ENCODE measurements at regions not wholly inside any gene's neighbourhood (a gene's known extent, or its start where the extent isn't known, plus 50 kb on each side); places are given as distances from the start of the nearest gene placed in this dataset.
"Not testable (repeated sequence)": the region's sequence is repeated elsewhere in the genome, so short reads cannot be mapped to it uniquely, and the experiment has no call there.

DNA sequence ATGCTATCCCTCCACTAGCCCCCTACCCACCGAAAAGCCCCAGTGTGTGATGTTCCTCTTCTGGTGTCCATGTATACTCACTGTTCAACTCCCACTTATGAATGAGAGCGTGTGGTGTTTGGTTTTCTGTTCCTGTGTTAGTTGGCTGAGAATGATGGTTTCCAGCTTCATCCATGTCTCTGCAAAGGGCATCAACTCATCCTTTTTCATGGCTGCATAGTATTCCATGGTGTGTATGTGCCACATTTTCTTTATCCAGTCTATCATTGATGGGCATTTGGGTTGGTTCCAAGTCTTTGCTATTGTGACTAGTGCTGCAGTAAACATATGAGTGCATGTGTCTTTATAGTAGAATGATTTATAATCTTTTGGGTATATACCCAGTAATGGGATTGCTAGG lies 599.3 kb upstream of the B3GAT1 start:
- not testable (repeated sequence) for DNase-seq

GRCh38 chr11:135009125-135009524 lies 597.1 kb upstream of the B3GAT1 start:
- DNase-seq = no peak

DNA sequence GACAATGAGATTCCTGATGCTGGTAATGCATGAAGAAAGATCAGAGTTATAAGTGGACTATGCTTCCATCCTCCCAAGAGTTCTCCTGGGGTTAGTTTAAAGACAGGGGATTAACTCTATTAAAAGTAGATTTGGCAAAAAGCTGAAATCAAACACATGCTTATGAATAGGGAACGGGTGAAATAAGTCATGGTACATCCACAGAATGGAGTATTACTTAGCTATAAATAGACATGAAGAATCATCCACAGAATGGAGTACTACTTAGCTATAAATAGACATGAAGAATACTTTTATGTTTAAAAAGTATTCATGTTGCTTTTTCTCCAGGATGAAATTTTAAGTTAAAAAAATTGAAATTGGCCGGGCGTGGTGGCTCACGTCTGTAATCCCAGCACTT lies 596.4 kb upstream of the B3GAT1 start:
- DNase-seq = no peak

GRCh38 chr11:135008001-135008405 lies 596.0 kb upstream of the B3GAT1 start:
- DNase-seq = no peak

DNA sequence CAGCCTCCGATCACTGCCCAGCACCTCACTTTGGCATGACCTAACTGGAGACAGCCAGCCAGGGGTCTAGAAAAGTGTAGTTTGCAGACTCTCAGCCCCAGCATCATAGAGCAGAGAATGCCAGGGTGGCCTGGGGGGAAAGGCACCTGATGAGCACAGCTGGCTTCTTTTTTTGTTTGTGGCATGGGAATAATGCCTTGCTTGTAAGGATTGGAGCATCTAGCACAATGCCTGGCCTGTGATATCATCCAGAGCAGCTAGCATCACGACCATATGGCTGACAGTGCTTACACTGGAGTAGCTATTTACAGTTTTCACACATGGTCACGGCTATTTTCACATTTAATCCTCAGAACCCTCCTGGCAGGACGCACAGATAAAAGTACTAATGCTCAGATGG lies 594.8 kb upstream of the B3GAT1 start:
- peak; percentile 40 for DNase-seq

- peak; percentile 29 for DNase-seq
Measured at GRCh38 chr11:135004495-135004894, 592.5 kb upstream of the B3GAT1 start.

DNA sequence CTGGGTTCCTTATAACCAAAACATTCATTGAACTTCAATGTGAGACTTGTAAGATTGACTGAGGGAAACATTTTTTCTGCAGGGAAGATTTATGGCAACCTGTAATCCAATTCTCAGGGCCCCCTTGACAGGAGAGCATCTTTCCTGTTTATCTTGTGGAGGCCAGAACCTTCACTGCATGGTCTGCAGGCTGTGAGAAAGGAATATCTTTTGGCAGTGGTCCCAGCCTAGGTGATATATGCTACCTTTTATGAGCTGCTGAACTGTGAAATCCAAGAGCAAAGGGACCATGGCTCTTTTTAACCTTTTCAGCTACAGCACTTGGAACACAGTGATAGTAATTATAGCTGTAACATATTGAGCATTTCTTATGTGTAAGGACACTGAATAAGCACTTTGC lies 590.2 kb upstream of the B3GAT1 start:
- no peak for DNase-seq

GRCh38 chr11:135001581-135001980 lies 589.5 kb upstream of the B3GAT1 start:
- peak; percentile 19 for DNase-seq

GRCh38 chr11:135001065-135001464 lies 589.0 kb upstream of the B3GAT1 start:
- DNase-seq = not testable (repeated sequence)

DNA sequence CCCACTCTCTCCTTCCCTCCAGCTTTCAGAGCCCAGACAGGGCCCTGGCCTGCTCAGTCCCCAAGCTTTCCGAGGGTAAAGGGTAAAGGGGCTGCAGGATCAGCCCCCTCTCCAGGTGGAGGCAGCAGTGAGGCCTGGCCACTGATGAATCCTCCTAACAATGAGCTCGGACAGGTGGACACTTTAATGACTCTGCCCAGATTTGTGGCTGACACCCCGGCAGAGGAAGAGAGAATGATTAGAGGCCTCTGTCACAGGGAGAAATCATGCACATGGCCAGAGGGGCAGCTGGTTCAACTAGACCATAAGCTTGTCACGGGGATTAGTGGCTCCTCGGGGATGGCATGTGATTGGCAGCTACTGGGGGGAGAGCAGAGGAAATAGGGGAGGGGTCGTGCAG lies 587.5 kb upstream of the B3GAT1 start:
- peak; percentile 49 for DNase-seq

- peak; percentile 17 for DNase-seq
Measured at GRCh38 chr11:134997652-134998320, 585.7 kb upstream of the B3GAT1 start.

GRCh38 chr11:134995741-134996140 lies 583.7 kb upstream of the B3GAT1 start:
- no peak for DNase-seq

- DNase-seq = no peak
Measured at GRCh38 chr11:134994431-134994830, 582.4 kb upstream of the B3GAT1 start.

DNA sequence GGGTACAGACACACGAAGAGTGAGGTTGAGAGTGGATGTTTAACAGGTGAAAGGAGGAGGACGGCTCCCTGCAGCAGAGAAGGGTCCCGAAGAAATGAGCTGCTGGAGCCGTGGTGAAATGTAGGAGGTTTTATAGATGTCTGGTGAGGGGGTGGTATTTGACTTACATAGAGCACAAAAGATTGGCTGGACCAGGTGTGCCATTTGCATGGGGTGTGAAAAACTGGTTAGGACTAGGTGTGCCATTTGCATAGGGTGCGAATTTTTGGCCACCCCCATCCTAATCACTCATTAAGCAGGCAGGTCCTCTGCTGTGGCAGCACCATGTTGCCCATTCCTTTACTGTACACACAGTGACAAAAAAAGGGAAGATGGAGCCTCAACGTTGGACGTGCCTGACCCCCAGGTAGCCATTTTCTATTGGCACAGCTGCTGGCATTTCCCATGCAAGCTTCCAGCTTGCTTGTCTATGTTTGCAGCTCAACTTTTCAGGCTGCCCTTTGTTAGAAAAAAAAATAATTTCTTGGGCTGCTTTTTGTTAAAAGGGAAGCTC lies 581.7 kb upstream of the B3GAT1 start:
- no peak for DNase-seq

GRCh38 chr11:134992981-134993380 lies 580.9 kb upstream of the B3GAT1 start:
- no peak for DNase-seq

GRCh38 chr11:134988495-134988894 lies 576.5 kb upstream of the B3GAT1 start:
- peak; percentile 60 for DNase-seq

DNA sequence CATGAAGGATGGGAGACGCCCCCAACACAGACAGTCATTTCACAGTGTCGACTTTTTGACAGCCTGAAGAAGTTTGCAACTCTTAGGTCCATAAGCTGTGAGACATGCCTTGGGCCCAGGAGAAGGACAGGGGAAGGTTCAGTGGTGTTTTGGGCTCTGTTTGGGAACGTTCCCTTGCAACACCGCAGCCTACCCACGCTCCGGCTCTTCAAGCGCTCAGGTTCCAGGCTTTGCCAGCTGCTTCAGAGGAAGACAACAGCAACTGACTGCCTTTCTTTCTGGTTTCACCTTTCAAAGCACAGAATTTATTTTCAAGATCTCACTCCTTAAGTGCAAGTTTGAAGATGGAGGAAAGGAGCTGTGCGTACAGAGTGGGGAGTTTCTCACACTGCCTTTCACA lies 575.8 kb upstream of the B3GAT1 start:
- no peak for DNase-seq

DNA sequence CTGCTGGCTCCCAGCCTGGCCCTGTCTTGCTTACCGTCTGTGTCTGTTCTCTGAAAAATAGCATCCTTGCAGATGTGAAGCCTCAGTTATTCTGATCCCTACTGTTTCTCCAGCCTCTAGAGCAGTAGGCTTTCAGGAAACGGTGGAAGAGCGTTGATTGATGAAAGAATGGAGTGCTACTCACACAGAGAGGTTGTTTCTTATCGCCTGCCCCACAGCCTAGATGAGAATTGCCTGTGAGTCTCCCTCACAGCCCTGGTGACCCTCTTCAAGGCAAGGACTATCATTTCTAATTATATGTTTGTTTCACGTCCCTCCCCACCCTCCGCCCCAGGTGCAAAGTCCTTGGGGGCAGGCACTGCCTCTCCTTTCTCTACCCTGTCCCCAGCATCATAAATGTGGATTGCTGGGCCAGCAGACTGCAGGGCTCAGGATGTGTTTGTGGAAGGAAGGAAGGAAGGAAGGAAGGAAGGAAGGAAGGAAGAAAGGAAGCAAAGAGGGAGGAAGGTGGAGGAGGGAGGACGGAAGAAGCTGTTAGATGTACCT lies 575.3 kb upstream of the B3GAT1 start:
- no peak for DNase-seq

- no peak for DNase-seq
Measured at GRCh38 chr11:134984421-134984820, 572.4 kb upstream of the B3GAT1 start.

DNA sequence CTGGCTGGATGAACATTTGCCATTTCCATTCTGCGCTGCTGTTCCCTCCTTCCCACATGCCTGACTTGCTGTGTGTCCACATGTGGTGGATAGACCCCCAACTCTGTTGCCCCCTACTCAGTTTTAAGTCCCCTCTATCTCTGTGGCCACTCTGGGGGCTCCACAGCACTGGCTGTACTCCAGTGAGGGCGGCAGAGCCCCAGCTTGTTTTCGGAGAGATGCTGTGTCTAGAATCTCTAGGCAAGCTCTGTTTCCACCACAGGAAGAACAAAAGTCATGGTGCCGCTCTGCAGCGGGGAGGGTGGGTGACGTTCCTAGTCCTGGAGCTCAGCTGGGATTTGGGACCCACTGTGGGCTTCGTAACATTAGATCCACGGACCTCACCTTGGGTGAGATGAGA lies 570.4 kb upstream of the B3GAT1 start:
- DNase-seq = not testable (repeated sequence)

- DNase-seq = no peak
Measured at GRCh38 chr11:134981835-134982234, 569.8 kb upstream of the B3GAT1 start.

- no peak for DNase-seq
Measured at GRCh38 chr11:134980819-134981710, 569.0 kb upstream of the B3GAT1 start.

- not testable (repeated sequence) for DNase-seq
Measured at GRCh38 chr11:134979089-134979457, 567.0 kb upstream of the B3GAT1 start.
